PC-9 (cell line): ENCODE measurements at regions not wholly inside any gene's neighbourhood (a gene's known extent, or its start where the extent isn't known, plus 50 kb on each side); places are given as distances from the start of the nearest gene placed in this dataset.

Experiments used
- EZH2 ChIP-seq: fragments of 200-600 bp; sonication (generic); IDR thresholded peaks from 2 replicates; pipeline ENCODE4 v1.8.0; 2017; ENCODE audit warnings: antibody characterized with exemption, low read depth
- TF ChIP-seq, protein P1 (sequence below): fragments of 200-600 bp; sonication (generic); conservative IDR thresholded peaks from 2 replicates; pipeline ENCODE4 v1.6.1; 2017; ENCODE audit warnings: mixed run types, antibody characterized with exemption, mild to moderate bottlenecking, moderate library complexity

DNA sequence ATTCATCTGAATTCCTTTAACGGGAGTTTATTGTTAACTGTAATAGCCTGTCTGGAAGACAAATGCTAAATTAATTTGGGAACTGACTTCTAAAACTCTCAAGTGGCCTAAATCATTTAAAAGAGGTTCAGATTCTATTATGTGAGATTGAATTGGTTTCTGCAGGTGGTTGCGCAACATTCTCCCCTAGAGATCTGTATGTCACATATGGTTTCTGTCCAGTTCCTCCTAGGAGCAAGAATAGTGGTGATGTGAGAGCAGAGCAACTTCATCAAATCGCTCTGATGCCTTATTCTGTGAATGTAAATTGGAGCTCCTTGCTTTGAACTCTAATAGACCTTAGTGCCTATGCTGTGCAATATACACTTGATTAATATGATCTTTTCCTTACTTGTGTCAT lies 144.6 kb upstream of the GPR101 start:
- TF ChIP-seq, protein P1, sequence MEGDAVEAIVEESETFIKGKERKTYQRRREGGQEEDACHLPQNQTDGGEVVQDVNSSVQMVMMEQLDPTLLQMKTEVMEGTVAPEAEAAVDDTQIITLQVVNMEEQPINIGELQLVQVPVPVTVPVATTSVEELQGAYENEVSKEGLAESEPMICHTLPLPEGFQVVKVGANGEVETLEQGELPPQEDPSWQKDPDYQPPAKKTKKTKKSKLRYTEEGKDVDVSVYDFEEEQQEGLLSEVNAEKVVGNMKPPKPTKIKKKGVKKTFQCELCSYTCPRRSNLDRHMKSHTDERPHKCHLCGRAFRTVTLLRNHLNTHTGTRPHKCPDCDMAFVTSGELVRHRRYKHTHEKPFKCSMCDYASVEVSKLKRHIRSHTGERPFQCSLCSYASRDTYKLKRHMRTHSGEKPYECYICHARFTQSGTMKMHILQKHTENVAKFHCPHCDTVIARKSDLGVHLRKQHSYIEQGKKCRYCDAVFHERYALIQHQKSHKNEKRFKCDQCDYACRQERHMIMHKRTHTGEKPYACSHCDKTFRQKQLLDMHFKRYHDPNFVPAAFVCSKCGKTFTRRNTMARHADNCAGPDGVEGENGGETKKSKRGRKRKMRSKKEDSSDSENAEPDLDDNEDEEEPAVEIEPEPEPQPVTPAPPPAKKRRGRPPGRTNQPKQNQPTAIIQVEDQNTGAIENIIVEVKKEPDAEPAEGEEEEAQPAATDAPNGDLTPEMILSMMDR: no peak
- no peak for TF ChIP-seq EZH2
